ENCODE measurements at regions not wholly inside any gene's neighbourhood (a gene's known extent, or its start where the extent isn't known, plus 50 kb on each side); places are given as distances from the start of the nearest gene placed in this dataset.

DNA sequence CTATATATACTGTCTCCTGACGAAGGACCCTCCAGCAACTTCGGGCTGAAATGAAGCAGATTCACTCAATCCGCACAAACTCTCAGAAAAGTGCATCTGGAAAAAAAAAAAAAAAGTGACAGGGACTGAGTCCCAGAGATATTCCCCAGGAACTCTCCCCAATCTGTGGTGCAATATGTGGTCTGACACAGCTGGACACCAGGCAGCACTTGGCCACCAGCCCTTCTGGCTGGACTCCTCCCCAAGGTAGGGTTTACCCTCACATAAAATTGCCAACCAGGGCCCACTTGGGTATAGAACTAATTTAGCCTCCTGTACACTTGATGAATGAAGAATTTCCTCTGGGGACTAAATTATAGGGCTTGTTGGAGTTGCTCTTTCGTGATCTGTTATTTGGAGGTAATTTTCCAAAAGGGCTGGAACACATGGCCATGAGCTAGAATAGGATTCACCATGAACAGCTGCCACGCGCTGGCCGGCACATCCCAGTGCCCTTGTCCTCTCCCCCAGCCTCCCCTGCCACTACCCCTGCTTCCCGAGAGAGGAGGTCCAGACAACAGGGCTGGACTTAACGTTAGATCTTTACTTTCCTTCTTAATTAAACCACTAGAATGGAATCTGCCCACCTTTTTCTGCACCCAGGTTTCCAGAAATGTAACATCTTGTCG is 379.2 kb downstream of the BMP2 start:
- H3K27ac Mint-ChIP-seq (ENCODE audit: unreplicated experiment): no peak overlapping the region
- no peak for DNase-seq (ENCODE audit: low spot score)

DNA sequence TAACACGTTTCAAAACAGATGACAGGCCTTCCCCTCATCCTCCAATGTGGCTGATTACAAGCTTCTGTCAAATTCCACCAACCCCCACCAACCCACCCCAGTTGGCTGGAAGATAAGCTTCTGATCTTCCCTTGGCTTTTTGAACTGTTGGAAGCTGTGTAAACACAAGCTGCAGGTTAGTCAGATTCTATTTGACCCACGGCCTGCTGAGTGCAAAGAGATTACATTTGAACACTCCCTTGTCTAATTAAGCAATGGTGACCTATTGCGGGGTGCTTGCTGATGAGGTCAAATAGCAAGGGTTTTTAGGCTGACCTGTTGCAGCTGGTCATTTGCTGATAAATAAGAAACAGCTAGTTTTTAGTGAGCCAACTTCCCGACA is 379.7 kb downstream of the BMP2 start:
- TF ChIP-seq, protein P1, sequence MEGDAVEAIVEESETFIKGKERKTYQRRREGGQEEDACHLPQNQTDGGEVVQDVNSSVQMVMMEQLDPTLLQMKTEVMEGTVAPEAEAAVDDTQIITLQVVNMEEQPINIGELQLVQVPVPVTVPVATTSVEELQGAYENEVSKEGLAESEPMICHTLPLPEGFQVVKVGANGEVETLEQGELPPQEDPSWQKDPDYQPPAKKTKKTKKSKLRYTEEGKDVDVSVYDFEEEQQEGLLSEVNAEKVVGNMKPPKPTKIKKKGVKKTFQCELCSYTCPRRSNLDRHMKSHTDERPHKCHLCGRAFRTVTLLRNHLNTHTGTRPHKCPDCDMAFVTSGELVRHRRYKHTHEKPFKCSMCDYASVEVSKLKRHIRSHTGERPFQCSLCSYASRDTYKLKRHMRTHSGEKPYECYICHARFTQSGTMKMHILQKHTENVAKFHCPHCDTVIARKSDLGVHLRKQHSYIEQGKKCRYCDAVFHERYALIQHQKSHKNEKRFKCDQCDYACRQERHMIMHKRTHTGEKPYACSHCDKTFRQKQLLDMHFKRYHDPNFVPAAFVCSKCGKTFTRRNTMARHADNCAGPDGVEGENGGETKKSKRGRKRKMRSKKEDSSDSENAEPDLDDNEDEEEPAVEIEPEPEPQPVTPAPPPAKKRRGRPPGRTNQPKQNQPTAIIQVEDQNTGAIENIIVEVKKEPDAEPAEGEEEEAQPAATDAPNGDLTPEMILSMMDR (IDR thresholded peaks at IDR 0.05): no peak
- H3K4me3 Mint-ChIP-seq (ENCODE audit: unreplicated experiment): no peak overlapping the region
- no peaks in the 10 kb centered on the region for H3K36me3 Mint-ChIP-seq (ENCODE audit: low read depth)
- no peaks in the 10 kb centered on the region for H3K27me3 Mint-ChIP-seq (ENCODE audit: low read depth)
- no peaks in the 10 kb centered on the region for H3K4me1 Mint-ChIP-seq (ENCODE audit: low read depth)
- no peaks in the 10 kb centered on the region for H3K9me3 Mint-ChIP-seq (ENCODE audit: low read depth)
- no peak overlapping the region for H3K27ac Mint-ChIP-seq (ENCODE audit: unreplicated experiment)
- DNase-seq (ENCODE audit: low spot score): no peak

More for the DNA sequence above, 379.2 kb downstream of the BMP2 start:
- TF ChIP-seq, protein P1 (IDR thresholded peaks at IDR 0.05): no peak
- H3K4me3 Mint-ChIP-seq (ENCODE audit: unreplicated experiment): no peak overlapping the region
- H3K4me1 Mint-ChIP-seq (ENCODE audit: low read depth): no peaks in the 10 kb centered on the region
- no peaks in the 10 kb centered on the region for H3K9me3 Mint-ChIP-seq (ENCODE audit: low read depth)
- H3K36me3 Mint-ChIP-seq (ENCODE audit: low read depth): no peaks in the 10 kb centered on the region
- no peaks in the 10 kb centered on the region for H3K27me3 Mint-ChIP-seq (ENCODE audit: low read depth)

DNA sequence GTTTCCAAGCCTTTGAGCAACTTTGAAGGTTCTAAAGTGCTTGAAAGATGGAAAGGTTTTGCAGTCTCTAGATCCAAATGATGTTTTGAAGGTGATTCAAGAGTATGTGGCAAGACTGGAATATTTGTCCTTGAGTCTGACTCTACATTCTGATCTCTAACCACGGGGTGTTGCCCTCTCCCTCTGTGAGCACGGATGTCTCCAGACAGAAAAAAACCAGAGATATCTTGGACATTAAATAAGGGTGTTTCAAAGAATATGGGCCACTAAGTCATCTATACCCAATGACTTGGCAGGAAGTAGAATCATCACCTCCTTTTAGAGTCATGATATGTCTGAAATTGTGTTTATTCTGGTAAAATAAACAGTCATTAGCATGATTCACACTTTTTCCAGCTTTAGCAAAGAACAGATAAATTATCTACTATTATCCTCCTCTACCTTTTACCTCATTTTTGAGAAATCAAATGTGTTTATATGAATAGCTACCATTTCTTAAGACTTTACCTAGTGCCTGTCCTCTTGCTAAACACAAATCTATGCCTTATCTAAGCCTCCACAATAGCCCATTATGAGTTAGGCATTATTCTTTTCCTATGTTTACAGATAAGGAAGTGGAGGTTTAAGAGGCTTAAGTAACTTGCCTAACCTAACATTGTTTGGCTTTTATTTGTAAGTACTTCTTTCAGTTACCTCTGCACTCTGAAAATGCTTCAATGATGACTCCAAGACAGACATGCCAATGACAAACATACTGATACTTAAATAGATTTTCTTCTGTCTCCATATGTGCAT is 384.4 kb downstream of the BMP2 start:
- Mint-ChIP-seq H3K4me1 (ENCODE audit: low read depth) (no peaks in the 10 kb centered on the region), H3K9me3 (ENCODE audit: low read depth) (no peaks in the 10 kb centered on the region), H3K27me3 (ENCODE audit: low read depth) (no peaks in the 10 kb centered on the region), H3K27ac (ENCODE audit: unreplicated experiment) (no peak overlapping the region), H3K36me3 (ENCODE audit: low read depth) (no peaks in the 10 kb centered on the region), H3K4me3 (ENCODE audit: unreplicated experiment) (no peak overlapping the region)
- TF ChIP-seq, protein P1 (IDR thresholded peaks at IDR 0.05): no peak
- DNase-seq (ENCODE audit: low spot score): no peak

DNA sequence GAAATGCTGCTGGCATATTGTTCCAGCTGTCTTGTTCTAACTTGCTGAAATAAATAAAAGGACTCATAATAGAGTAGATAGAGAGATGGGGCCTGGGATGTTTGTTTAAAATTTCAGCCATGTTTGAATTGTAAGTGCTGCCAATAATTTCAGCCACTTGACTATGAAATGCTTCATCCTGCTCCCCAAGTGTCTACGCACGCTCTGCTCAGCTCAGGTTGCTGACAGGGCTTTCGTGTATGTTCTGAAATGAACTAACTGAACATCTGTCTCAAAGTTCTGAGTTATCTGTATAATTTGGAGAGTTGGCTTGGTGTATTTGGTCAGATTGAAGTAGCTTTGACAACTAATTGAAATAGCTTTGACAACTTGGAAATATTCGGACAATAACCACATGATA is 387.8 kb downstream of the BMP2 start:
- Mint-ChIP-seq H3K36me3 (ENCODE audit: low read depth) (no peaks in the 10 kb centered on the region), H3K27ac (ENCODE audit: unreplicated experiment) (no peak overlapping the region), H3K4me3 (ENCODE audit: unreplicated experiment) (no peak overlapping the region), H3K27me3 (ENCODE audit: low read depth) (no peaks in the 10 kb centered on the region), H3K4me1 (ENCODE audit: low read depth) (peaks cover 7% of the 10 kb centered on the region), H3K9me3 (ENCODE audit: low read depth) (no peaks in the 10 kb centered on the region)
- TF ChIP-seq, protein P1 (IDR thresholded peaks at IDR 0.05): no peak
- no peak for DNase-seq (ENCODE audit: low spot score)

DNA sequence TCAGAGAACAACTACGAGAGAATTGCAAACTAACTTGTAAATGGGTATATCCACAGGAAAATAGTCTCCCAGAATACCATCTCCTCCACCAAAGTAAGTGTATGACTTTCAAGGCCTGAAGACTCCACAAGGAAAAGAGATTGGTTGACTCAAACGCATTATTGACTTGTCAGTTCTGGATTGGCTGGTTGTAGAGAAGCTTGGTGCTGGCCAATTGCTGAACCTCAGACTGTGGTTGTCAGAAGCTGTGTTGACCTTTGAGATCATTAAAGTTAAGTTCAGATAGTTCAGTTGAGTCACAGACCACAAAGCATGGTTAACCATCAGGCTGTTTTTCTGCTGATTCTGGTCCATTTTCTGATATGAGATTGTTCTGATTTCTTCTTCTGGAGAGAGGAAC is 388.3 kb downstream of the BMP2 start:
- H3K27me3 Mint-ChIP-seq (ENCODE audit: low read depth): no peaks in the 10 kb centered on the region
- H3K9me3 Mint-ChIP-seq (ENCODE audit: low read depth): no peaks in the 10 kb centered on the region
- peaks cover 9% of the 10 kb centered on the region for H3K4me1 Mint-ChIP-seq (ENCODE audit: low read depth)
- H3K4me3 Mint-ChIP-seq (ENCODE audit: unreplicated experiment): no peak overlapping the region
- no peaks in the 10 kb centered on the region for H3K36me3 Mint-ChIP-seq (ENCODE audit: low read depth)
- TF ChIP-seq, protein P1 (IDR thresholded peaks at IDR 0.05): no peak
- DNase-seq (ENCODE audit: low spot score): no peak
- H3K27ac Mint-ChIP-seq (ENCODE audit: unreplicated experiment): no peak overlapping the region
